K562 (cell line): ENCODE measurements at regions not wholly inside any gene's neighbourhood (a gene's known extent, or its start where the extent isn't known, plus 50 kb on each side); places are given as distances from the start of the nearest gene placed in this dataset.

Experiments
- ATAC-seq: fragments of 200-7000 bp; cut with Tn5 transposase; 3 replicates; pipeline ENCODE4 v1.9.1; 2020; ENCODE audit warnings: moderate library complexity
- BruUV-seq: library from RNA; stranded (reverse); fragments of 400-500 nt; replicated peaks from 2 replicates; lab custom pipeline; 2021; lab: Mats Ljungman, UMichigan
- CTCF ChIA-PET: fragments of 300-600 bp; formaldehyde crosslinking; extraction: SDS; loops from one replicate; lab custom pipeline; 2021; ENCODE audit warnings: low intra/inter-chr PET ratio; lab: Yijun Ruan, JAX
- POLR2A ChIA-PET: fragments of 300-600, 350-650 bp; sonication (Branson Sonifier 250); formaldehyde crosslinking; extraction: SDS; loops from one replicate; lab custom pipeline; 2021; ENCODE audit warnings: antibody characterized with exemption, inconsistent platforms; lab: Yijun Ruan, JAX
- DNase-seq, 4 experiments: peaks; one replicate each; pipeline versions ENCODE4 v3.0.0 to v3.0.0-alpha.2; 2011 to 2018; ENCODE audit warnings: low spot score in 3 of 4, mixed read lengths in 3 of 4; ENCODE audit errors: extremely low read depth in 1 of 4
- FAIRE-seq: peaks from 2 replicates; lab custom pipeline; 2011; peaks lifted over from hg19 to GRCh38; lab: Jason Lieb, UNC
- H2AFZ ChIP-seq: 2 replicates; pipeline ENCODE4 v1.6.0; 2011; ENCODE audit warnings: low read depth, low read length, control low read depth, inconsistent platforms
- H3K27ac ChIP-seq: fragments of 200-600 bp; 3 replicates; pipeline ENCODE4 v1.8.0; 2011; ENCODE audit warnings: low read depth, mild to moderate bottlenecking, control low read depth, inconsistent platforms, low read length, moderate library complexity, mixed read lengths; ENCODE audit errors: extremely low read depth
- H3K27me3 ChIP-seq, 2 experiments: fragments of 300-600 bp in 1 of 2; 2 replicates in 1 of 2; 3 replicates in 1 of 2; pipeline versions ENCODE4 v1.6.0 to v1.8.0; 2011; ENCODE audit warnings: inconsistent platforms in 2 of 2, low read length in 2 of 2, mild to moderate bottlenecking in 1 of 2, mixed read lengths in 1 of 2, moderate library complexity in 1 of 2; ENCODE audit not compliant: control insufficient read depth in 2 of 2, insufficient read depth in 2 of 2
- H3K36me3 ChIP-seq: fragments of 300-600 bp; 3 replicates; pipeline ENCODE4 v1.8.0; 2011; ENCODE audit warnings: mild to moderate bottlenecking, low read length, inconsistent platforms; ENCODE audit not compliant: control insufficient read depth, insufficient read depth
- H3K4me1 ChIP-seq, 2 experiments: fragments of 200-600 bp in 1 of 2; replicated peaks in 1 of 2; 2 replicates in 1 of 2; 3 replicates in 1 of 2; pipeline versions ENCODE4 v1.5.1 to v1.8.0; 2011; ENCODE audit warnings: inconsistent platforms in 2 of 2, low read length in 2 of 2, mild to moderate bottlenecking in 1 of 2, mixed read lengths in 1 of 2, moderate library complexity in 1 of 2; ENCODE audit not compliant: control insufficient read depth in 2 of 2, insufficient read depth in 2 of 2
- H3K4me2 ChIP-seq: 2 replicates; pipeline ENCODE4 v1.6.1; 2011; ENCODE audit warnings: low read length, control low read depth, inconsistent platforms, mixed read lengths; ENCODE audit not compliant: insufficient read depth
- H3K4me3 ChIP-seq: fragments of 200-600 bp; sonication (generic), shearing (Covaris generic); 2 replicates; pipeline ENCODE4 v1.5.1; 2016; ENCODE audit warnings: control low read depth, inconsistent platforms
- H3K79me2 ChIP-seq: fragments of 200-600 bp; 3 replicates; pipeline ENCODE4 v1.8.0; 2011; ENCODE audit warnings: low read length, inconsistent platforms; ENCODE audit not compliant: control insufficient read depth, insufficient read depth
- H3K9ac ChIP-seq, 2 experiments: 2 replicates each; pipeline versions ENCODE4 v1.6.0 to v1.6.1; 2011; ENCODE audit warnings: low read depth in 2 of 2, low read length in 2 of 2, control low read depth in 1 of 2, inconsistent platforms in 1 of 2, mild to moderate bottlenecking in 1 of 2, mixed read lengths in 1 of 2; ENCODE audit not compliant: insufficient read depth in 1 of 2
- H3K9me1 ChIP-seq: one replicate; pipeline ENCODE4 v1.6.0; 2011; ENCODE audit warnings: inconsistent platforms, mild to moderate bottlenecking, low read length, moderate library complexity; ENCODE audit not compliant: control insufficient read depth, insufficient read depth
- H3K9me3 ChIP-seq: replicated peaks from 2 replicates; pipeline ENCODE4 v1.5.1; 2011; ENCODE audit warnings: low read depth, low read length, inconsistent platforms; ENCODE audit not compliant: control insufficient read depth, insufficient read depth
- H4K20me1 ChIP-seq: replicated peaks from 2 replicates; pipeline ENCODE4 v1.6.1; 2011; ENCODE audit warnings: low read length, inconsistent platforms, mixed read lengths; ENCODE audit not compliant: control insufficient read depth, insufficient read depth
- BMI1 ChIP-seq: fragments of 150-350 bp; IDR thresholded peaks from 2 replicates; pipeline ENCODE4 v1.6.1; 2014; ENCODE audit warnings: low read length
- CREB1 ChIP-seq, 2 experiments: sonication (generic) in 1 of 2; formaldehyde crosslinking in 1 of 2; IDR thresholded peaks; 2 replicates each; pipeline versions ENCODE4 v1.6.1 to v1.8.0; 2012 to 2022; ENCODE audit warnings: inconsistent platforms in 1 of 2, mild to moderate bottlenecking in 1 of 2, missing genetic modification reagents in 1 of 2, moderate library complexity in 1 of 2
- FOSL1 ChIP-seq: fragments of 200-800 bp; sonication (Bioruptor generic); conservative IDR thresholded peaks from 2 replicates; pipeline ENCODE4 v1.6.1; 2016; ENCODE audit warnings: missing genetic modification characterization, missing compliant biosample characterization
- FOXO4 ChIP-seq: fragments of 450-650 bp; formaldehyde crosslinking; IDR thresholded peaks from 2 replicates; pipeline ENCODE4 v1.4.0; 2020; ENCODE audit warnings: mild to moderate bottlenecking, moderate library complexity
- FUS ChIP-seq: fragments of 200-400 bp; formaldehyde crosslinking; optimal IDR thresholded peaks from 2 replicates; pipeline ENCODE3; 2017; ENCODE audit warnings: low read depth, low read length
- SP1 ChIP-seq: sonication (generic); formaldehyde crosslinking; IDR thresholded peaks from 2 replicates; pipeline ENCODE4 v1.8.1; 2022; ENCODE audit warnings: mild to moderate bottlenecking, missing genetic modification reagents
- STAG1 ChIP-seq: sonication (generic); formaldehyde crosslinking; IDR thresholded peaks from 2 replicates; pipeline ENCODE4 v1.5.0; 2020; ENCODE audit warnings: missing genetic modification reagents, borderline replicate concordance
- WGBS: fragments of 100-300 bp; shearing (Covaris generic); methylation state at CpG from one replicate; pipeline ENCODE4 v1.1.6; 2016; ENCODE audit warnings: low coverage, mixed read lengths; ENCODE audit not compliant: insufficient coverage; ENCODE audit errors: missing lambda C conversion rate; 5-methylcytosine and 5-hydroxymethylcytosine counted together
- in situ Hi-C: fragments of 300-500 bp; cut with MboI; formaldehyde crosslinking; loops from 4 replicates; pipeline ENCODE4 v1.15.0; 2018; ENCODE audit warnings: inconsistent platforms, mixed read lengths
- intact Hi-C: fragments of 100-400 bp; cut with micrococcal nuclease; formaldehyde crosslinking; loops from 2 replicates; pipeline ENCODE4 v1.14.2; 2022

DNA sequence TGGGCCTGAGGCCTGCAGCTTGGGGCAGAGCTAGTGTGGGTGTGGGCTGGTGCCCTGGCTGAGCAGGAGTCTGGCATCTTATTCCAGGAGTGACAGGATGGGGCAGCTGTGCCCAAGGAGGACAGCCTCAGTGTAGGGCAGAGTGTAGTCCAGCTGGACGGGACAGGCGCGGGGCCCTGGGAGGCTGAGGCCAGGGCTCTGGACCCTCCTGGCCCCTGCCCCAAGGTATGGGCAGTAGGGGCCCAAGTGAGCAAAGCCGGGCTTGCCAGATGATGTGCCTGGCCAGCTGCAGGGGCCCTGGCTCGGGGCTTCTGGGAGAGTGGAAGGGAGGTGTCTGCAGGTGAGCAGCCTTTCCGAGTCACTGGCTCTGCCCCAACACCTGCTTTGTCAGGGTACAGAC lies 1190.9 kb downstream of the BRD1 start:
- in situ Hi-C loops (no loop called here), intact Hi-C loops (no loop called here)
- H3K36me3 ChIP-seq: no peaks in the 10 kb centered on the region
- no peaks in the 10 kb centered on the region for H3K9me1 ChIP-seq
- no peaks in the 10 kb centered on the region for H3K4me1 ChIP-seq
- CTCF ChIA-PET: no interaction called here
- H2AFZ ChIP-seq: no peak overlapping the region
- no peak overlapping the region for H3K9ac ChIP-seq
- H3K4me3 ChIP-seq: no peak overlapping the region
- FAIRE-seq (no peak), DNase-seq (no peak), ATAC-seq (no peak)
- no peak overlapping the region for H3K4me2 ChIP-seq
- no peaks in the 10 kb centered on the region for H4K20me1 ChIP-seq
- TF ChIP-seq BMI1: no peak
- no TSS peak for BruUV-seq
- H3K27me3 ChIP-seq: peaks cover 0 to 7% of the 10 kb centered on the region in 2 experiments; a peak in 2 of 5 replicates
- WGBS: 0% methylated on average over 6 of the region's 6 CpGs
- POLR2A ChIA-PET: no interaction called here
- no peak overlapping the region for H3K27ac ChIP-seq
- H3K9me3 ChIP-seq: no peaks in the 10 kb centered on the region
- no peaks in the 10 kb centered on the region for H3K79me2 ChIP-seq

GRCh38 chr22:48635816-48636215 lies 1191.9 kb downstream of the BRD1 start:
- H3K4me2 ChIP-seq: no peak overlapping the region
- no peaks in the 10 kb centered on the region for H4K20me1 ChIP-seq
- in situ Hi-C loops: no loop called here
- H3K9me3 ChIP-seq: no peaks in the 10 kb centered on the region
- CTCF ChIA-PET: no interaction called here
- POLR2A ChIA-PET: no interaction called here
- H3K9me1 ChIP-seq: no peaks in the 10 kb centered on the region
- H3K4me1 ChIP-seq: no peaks in the 10 kb centered on the region
- H3K4me3 ChIP-seq: no peak overlapping the region
- H3K79me2 ChIP-seq: no peaks in the 10 kb centered on the region
- TF ChIP-seq STAG1 (CRISPR knock-in tag): no peak
- no peak for TF ChIP-seq FUS
- no peak for TF ChIP-seq FOSL1 (tag)
- no peak for TF ChIP-seq SP1
- TF ChIP-seq FOXO4 (CRISPR knock-in tag): no peak
- TF ChIP-seq CREB1 (IDR thresholded peaks at IDR 0.05): no peak
- TF ChIP-seq CREB1 (CRISPR knock-in tag; IDR thresholded peaks at IDR 0.05): no peak
- TF ChIP-seq, all 486 proteins: peak for 0
- intact Hi-C loops: no loop called here
- DNase-seq (no peak), FAIRE-seq (no peak), ATAC-seq (no peak)
- Histone ChIP-seq H3K36me3 (no peaks in the 10 kb centered on the region), H3K9ac (no peak overlapping the region), H2AFZ (no peak overlapping the region), H3K27ac (no peak overlapping the region), H3K27me3 (peaks cover 0 to 7% of the 10 kb centered on the region in 2 experiments; a peak in 2 of 5 replicates)
- BruUV-seq: no TSS peak
- WGBS: 0% methylated on average over 6 of the region's 10 CpGs
